GM23248 (cell line): ENCODE measurements at regions not wholly inside any gene's neighbourhood (a gene's known extent, or its start where the extent isn't known, plus 50 kb on each side); places are given as distances from the start of the nearest gene placed in this dataset.

Source experiments
- EZH2 ChIP-seq: fragments of 200-600 bp; sonication (generic); IDR thresholded peaks from 2 replicates; pipeline ENCODE4 v1.6.1; 2018; ENCODE audit warnings: antibody characterized with exemption, mild to moderate bottlenecking; ENCODE audit not compliant: insufficient read depth, poor library complexity, severe bottlenecking
- EZH2phosphoT487 ChIP-seq: fragments of 200-600 bp; sonication (generic); IDR thresholded peaks from 2 replicates; pipeline ENCODE4 v1.6.1; 2018; ENCODE audit warnings: antibody characterized with exemption, moderate library complexity, mild to moderate bottlenecking, low read depth; ENCODE audit not compliant: insufficient read depth

DNA sequence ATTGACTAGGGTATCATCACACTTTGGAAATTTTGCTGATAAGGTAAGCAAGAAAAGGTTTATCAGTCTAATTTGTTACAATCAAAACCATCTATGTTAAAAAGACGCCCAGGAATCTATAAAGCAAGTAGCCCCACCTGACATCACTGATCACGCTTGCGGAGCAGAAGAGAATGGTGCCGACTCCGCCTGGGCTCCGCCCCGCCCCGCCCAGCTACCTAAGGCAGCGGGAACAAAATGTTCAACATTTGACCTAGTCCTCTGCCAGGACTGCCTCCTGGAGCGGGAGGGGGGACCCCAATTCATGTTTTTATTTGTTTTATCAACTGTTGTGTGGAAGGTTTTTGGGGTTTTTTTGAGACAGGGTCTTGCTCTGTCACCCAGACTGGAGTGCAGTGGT is 520.5 kb downstream of the PREX1 start:
- TF ChIP-seq EZH2 (no peak), EZH2phosphoT487 (no peak)
